ENCODE measurements at regions not wholly inside any gene's neighbourhood (a gene's known extent, or its start where the extent isn't known, plus 50 kb on each side); places are given as distances from the start of the nearest gene placed in this dataset.

DNA sequence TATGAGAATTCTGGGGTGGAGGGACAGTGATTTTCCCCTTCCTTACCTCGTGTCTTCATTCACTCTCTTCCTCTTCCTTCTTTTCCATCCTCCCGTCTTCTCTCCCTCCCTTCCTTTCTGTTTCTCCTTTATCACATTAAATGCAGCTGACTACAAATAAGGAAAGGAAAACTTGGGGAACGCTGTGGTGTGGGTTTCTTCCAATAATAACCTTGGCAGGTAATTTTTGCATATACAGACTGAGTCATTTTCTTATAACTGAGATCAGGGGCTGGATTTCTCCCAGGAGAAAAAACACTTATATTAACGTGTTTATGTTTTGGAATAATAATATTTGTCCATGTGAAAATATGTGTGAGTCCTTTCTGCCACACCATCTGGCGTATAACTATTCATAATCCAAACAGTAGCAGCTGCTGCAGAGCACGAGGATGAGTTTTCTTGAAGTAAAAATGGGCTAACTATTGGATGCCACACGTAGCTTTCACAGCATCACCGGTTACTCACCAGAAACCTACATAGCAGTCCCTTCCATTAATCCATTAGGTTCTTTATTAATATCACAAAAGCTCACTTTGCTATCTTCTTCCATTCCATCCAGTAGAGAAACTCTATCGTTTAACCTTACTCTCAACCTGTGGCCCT lies 139.2 kb upstream of the SASH1 start:
- H3K9me3 ChIP-seq (ENCODE audit: control insufficient read depth, insufficient read depth, low read depth, low read length), result no peaks in the 10 kb centered on the region
- no peak overlapping the region for H3K27ac ChIP-seq (ENCODE audit: low read depth, low read length)
- H3K27me3 ChIP-seq (ENCODE audit: control insufficient read depth, insufficient read depth, low read length), result no peaks in the 10 kb centered on the region
- no peak overlapping the region for H3K9ac ChIP-seq (ENCODE audit: low read length)
- no peak overlapping the region for H3K4me3 ChIP-seq (ENCODE audit: low read depth, low read length)
- no peaks in the 10 kb centered on the region for H3K36me3 ChIP-seq (ENCODE audit: control insufficient read depth, insufficient read depth, low read length)
- H3K4me1 ChIP-seq (ENCODE audit: control insufficient read depth, insufficient read depth, low read length), result no peaks in the 10 kb centered on the region

DNA sequence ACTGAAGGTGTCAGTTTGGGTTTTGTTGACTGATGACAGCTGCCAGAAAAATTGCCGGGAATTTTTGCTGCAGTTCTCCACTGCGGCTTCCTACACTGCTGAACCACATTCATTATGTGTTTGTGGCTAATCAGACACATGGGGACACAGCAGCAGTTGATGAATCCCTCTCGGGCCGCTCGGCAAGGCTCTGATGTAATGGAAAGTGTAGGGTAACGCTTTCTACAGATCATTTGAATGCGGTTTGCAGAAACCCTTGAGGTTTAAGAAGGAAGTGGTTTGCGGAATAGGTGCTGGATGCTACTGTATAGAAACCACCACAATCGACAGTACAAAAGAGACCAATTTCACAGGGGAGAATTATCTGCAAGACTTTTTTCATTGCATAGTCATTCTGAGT lies 138.7 kb upstream of the SASH1 start:
- no peaks in the 10 kb centered on the region for H3K36me3 ChIP-seq (ENCODE audit: control insufficient read depth, insufficient read depth, low read length)
- H3K27me3 ChIP-seq (ENCODE audit: control insufficient read depth, insufficient read depth, low read length), result no peaks in the 10 kb centered on the region
- no peak overlapping the region for H3K9ac ChIP-seq (ENCODE audit: low read length)
- no peak overlapping the region for H3K4me3 ChIP-seq (ENCODE audit: low read depth, low read length)
- H3K27ac ChIP-seq (ENCODE audit: low read depth, low read length), result no peak overlapping the region
- no peaks in the 10 kb centered on the region for H3K4me1 ChIP-seq (ENCODE audit: control insufficient read depth, insufficient read depth, low read length)
- no peaks in the 10 kb centered on the region for H3K9me3 ChIP-seq (ENCODE audit: control insufficient read depth, insufficient read depth, low read depth, low read length)

DNA sequence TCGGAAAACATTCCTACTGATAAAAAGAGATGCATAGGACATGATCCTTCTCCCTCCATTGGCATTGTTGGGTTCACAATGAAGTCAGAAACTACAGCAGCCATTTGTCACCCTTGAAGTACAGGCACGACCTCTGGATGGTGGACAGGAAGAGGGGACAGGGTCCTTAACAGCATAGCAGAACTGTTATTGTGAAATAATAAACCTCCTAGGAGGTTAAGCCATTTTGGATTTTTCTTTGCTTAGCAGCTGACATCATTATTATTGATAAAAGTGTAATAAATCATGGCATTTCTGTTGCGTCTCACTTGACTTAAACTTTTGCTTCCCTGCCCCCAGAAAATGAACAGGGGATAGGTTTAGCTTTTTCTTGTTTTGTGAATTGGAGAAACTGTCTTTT lies 134.3 kb upstream of the SASH1 start:
- no peaks in the 10 kb centered on the region for H3K9me3 ChIP-seq (ENCODE audit: control insufficient read depth, insufficient read depth, low read depth, low read length)
- no peak overlapping the region for H3K4me3 ChIP-seq (ENCODE audit: low read depth, low read length)
- no peaks in the 10 kb centered on the region for H3K27me3 ChIP-seq (ENCODE audit: control insufficient read depth, insufficient read depth, low read length)
- no peaks in the 10 kb centered on the region for H3K4me1 ChIP-seq (ENCODE audit: control insufficient read depth, insufficient read depth, low read length)
- H3K27ac ChIP-seq (ENCODE audit: low read depth, low read length), result no peak overlapping the region
- no peaks in the 10 kb centered on the region for H3K36me3 ChIP-seq (ENCODE audit: control insufficient read depth, insufficient read depth, low read length)
- no peak overlapping the region for H3K9ac ChIP-seq (ENCODE audit: low read length)

DNA sequence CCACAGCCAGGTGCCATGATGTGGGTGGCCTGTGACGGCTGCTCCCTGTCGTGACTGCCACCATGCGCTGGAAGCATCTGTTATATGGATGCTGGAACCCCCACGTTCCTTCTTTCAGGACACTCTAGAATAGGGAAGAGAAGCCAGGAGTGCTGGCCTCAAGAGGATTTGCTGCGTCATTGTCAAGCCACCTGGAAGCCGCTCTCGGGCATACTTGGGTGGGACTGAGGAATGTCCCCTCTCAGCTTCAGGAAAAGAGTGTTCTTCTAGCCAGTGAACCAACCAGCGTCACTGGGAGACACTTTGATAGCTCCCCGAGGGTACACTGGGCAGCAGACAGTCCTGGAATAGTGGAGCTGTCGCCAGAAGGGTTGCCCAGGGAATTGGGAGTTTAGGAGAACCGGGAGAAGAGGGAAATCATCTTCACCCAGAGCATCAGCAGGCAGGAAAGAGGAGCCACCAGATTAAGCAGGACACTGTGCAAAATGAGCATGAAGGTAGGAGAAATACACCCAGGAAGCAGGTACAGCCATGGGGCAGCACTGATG lies 130.8 kb upstream of the SASH1 start:
- H3K36me3 ChIP-seq (ENCODE audit: control insufficient read depth, insufficient read depth, low read length), result no peaks in the 10 kb centered on the region
- no peak overlapping the region for H3K9ac ChIP-seq (ENCODE audit: low read length)
- H3K27me3 ChIP-seq (ENCODE audit: control insufficient read depth, insufficient read depth, low read length), result no peaks in the 10 kb centered on the region
- H3K4me3 ChIP-seq (ENCODE audit: low read depth, low read length), result no peak overlapping the region
- H3K4me1 ChIP-seq (ENCODE audit: control insufficient read depth, insufficient read depth, low read length), result no peaks in the 10 kb centered on the region
- no peaks in the 10 kb centered on the region for H3K9me3 ChIP-seq (ENCODE audit: control insufficient read depth, insufficient read depth, low read depth, low read length)
- H3K27ac ChIP-seq (ENCODE audit: low read depth, low read length), result no peak overlapping the region

DNA sequence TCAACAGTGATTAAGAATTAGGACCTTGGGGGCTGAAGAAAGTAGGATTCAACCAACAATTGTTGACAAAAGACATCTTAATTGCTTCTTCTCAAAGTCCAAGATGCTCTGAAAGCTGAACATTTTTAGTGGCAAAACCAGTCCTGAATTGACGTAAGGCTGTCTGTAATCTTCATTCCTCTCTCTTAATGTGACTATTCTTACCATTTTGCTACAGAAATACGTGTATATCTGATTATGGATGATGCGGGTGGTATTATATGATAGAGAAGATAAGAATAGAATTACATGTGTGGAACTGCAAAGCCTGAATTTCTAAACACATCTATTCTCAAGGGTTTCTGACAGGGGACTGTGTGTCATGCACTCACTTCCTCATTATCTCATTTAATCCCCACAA lies 130.3 kb upstream of the SASH1 start:
- Histone ChIP-seq H3K4me3 (ENCODE audit: low read depth, low read length) (no peak overlapping the region), H3K27me3 (ENCODE audit: control insufficient read depth, insufficient read depth, low read length) (no peaks in the 10 kb centered on the region)

DNA sequence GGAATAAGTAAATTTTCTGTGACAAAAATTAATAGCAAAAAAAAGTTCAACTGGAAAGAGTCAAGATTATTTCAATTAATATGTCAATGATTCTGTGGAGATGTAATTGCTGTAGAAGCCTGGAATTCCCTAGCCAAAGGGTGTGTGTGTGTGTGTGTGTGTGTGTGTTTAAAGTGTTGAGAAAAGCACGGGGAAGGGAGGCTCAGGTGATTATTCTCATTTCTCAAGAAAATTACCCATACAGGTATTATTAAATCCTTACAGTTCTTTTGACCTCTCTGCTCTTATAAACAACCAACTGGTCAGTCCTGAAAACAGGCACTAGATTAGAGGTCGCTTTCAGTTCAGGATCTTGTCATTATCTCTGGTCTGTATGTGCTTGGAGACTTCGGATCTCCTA lies 129.3 kb upstream of the SASH1 start:
- Histone ChIP-seq H3K27ac (ENCODE audit: low read depth, low read length) (no peak overlapping the region), H3K9ac (ENCODE audit: low read length) (no peak overlapping the region), H3K4me3 (ENCODE audit: low read depth, low read length) (no peak overlapping the region), H3K36me3 (ENCODE audit: control insufficient read depth, insufficient read depth, low read length) (no peaks in the 10 kb centered on the region), H3K9me3 (ENCODE audit: control insufficient read depth, insufficient read depth, low read depth, low read length) (no peaks in the 10 kb centered on the region), H3K27me3 (ENCODE audit: control insufficient read depth, insufficient read depth, low read length) (no peaks in the 10 kb centered on the region), H3K4me1 (ENCODE audit: control insufficient read depth, insufficient read depth, low read length) (peaks cover 3% of the 10 kb centered on the region; the same call in 1 of the 2 replicates)

More for the DNA sequence above, 130.3 kb upstream of the SASH1 start:
- Histone ChIP-seq H3K27ac (ENCODE audit: low read depth, low read length) (no peak overlapping the region), H3K9ac (ENCODE audit: low read length) (no peak overlapping the region), H3K36me3 (ENCODE audit: control insufficient read depth, insufficient read depth, low read length) (no peaks in the 10 kb centered on the region), H3K4me1 (ENCODE audit: control insufficient read depth, insufficient read depth, low read length) (no peaks in the 10 kb centered on the region), H3K9me3 (ENCODE audit: control insufficient read depth, insufficient read depth, low read depth, low read length) (no peaks in the 10 kb centered on the region)

DNA sequence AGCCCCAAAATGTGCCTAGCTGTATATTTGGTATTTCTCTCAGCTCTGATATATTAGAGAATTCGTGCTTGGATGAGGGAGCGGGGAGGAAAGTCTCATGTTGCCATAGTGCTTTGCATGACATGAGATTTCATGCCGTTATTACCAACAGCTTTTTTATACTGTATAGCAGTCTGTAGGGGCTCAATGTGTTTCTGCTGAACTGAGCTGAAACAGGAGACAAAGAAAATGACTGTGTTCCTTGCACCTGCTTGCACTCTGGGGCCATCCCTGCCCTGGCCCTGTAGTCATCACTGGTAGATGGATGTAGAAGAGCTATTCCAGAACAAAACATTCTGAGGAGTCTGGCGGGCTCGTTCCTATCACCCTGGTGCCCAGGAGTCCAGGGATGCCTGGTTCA lies 128.0 kb upstream of the SASH1 start:
- H3K36me3 ChIP-seq (ENCODE audit: control insufficient read depth, insufficient read depth, low read length), result no peaks in the 10 kb centered on the region
- no peaks in the 10 kb centered on the region for H3K27me3 ChIP-seq (ENCODE audit: control insufficient read depth, insufficient read depth, low read length)
- no peak overlapping the region for H3K27ac ChIP-seq (ENCODE audit: low read depth, low read length)
- H3K4me1 ChIP-seq (ENCODE audit: control insufficient read depth, insufficient read depth, low read length), result peaks cover 3% of the 10 kb centered on the region; the same call in 1 of the 2 replicates
- H3K4me3 ChIP-seq (ENCODE audit: low read depth, low read length), result no peak overlapping the region
- H3K9me3 ChIP-seq (ENCODE audit: control insufficient read depth, insufficient read depth, low read depth, low read length), result no peaks in the 10 kb centered on the region
- H3K9ac ChIP-seq (ENCODE audit: low read length), result no peak overlapping the region

DNA sequence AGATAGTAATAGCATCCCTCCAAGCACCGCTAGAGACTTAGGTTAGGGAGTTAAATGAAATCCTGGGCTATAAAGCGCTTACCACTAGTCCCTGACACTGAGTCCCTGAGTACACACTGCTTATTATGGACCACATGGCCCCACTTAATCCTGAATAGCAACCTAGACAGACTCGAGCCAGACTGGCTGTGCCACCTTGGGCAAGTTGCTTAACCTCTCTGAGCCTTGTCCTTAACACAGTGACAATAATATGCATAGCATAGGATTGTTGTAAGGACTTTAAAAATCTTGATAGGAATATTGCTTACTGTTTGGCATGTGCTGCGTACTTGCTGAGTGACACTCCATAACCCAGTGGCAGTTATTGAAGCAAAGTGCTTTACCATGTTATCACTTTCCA lies 125.6 kb upstream of the SASH1 start:
- no peaks in the 10 kb centered on the region for H3K27me3 ChIP-seq (ENCODE audit: control insufficient read depth, insufficient read depth, low read length)
- H3K9ac ChIP-seq (ENCODE audit: low read length), result no peak overlapping the region
- H3K27ac ChIP-seq (ENCODE audit: low read depth, low read length), result no peak overlapping the region
- H3K36me3 ChIP-seq (ENCODE audit: control insufficient read depth, insufficient read depth, low read length), result no peaks in the 10 kb centered on the region
- H3K9me3 ChIP-seq (ENCODE audit: control insufficient read depth, insufficient read depth, low read depth, low read length), result no peaks in the 10 kb centered on the region
- no peak overlapping the region for H3K4me3 ChIP-seq (ENCODE audit: low read depth, low read length)
- H3K4me1 ChIP-seq (ENCODE audit: control insufficient read depth, insufficient read depth, low read length), result peaks cover 12% of the 10 kb centered on the region

DNA sequence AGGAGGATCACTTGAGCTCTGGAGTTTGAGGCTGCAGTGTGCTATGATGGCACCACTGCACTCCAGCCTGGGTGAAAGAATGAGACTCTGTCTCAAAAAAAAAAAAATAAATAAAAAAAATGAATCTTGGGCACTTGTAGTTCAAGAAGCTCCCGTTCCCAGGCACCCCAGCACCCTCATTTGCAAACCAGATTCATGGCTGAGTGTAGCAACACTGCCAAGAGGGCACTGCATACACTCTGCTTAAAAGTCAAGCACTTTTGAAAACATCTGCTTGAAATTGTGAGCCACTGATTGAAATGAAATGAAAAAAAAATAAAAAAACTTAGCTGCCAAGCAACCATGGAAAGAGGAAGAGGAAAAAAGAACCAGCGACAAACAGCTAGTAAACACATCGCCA lies 124.7 kb upstream of the SASH1 start:
- peaks cover 14% of the 10 kb centered on the region for H3K4me1 ChIP-seq (ENCODE audit: control insufficient read depth, insufficient read depth, low read length)
- no peak overlapping the region for H3K27ac ChIP-seq (ENCODE audit: low read depth, low read length)
- no peaks in the 10 kb centered on the region for H3K27me3 ChIP-seq (ENCODE audit: control insufficient read depth, insufficient read depth, low read length)
- no peak overlapping the region for H3K4me3 ChIP-seq (ENCODE audit: low read depth, low read length)
- H3K36me3 ChIP-seq (ENCODE audit: control insufficient read depth, insufficient read depth, low read length), result no peaks in the 10 kb centered on the region
- H3K9me3 ChIP-seq (ENCODE audit: control insufficient read depth, insufficient read depth, low read depth, low read length), result no peaks in the 10 kb centered on the region
- no peak overlapping the region for H3K9ac ChIP-seq (ENCODE audit: low read length)

DNA sequence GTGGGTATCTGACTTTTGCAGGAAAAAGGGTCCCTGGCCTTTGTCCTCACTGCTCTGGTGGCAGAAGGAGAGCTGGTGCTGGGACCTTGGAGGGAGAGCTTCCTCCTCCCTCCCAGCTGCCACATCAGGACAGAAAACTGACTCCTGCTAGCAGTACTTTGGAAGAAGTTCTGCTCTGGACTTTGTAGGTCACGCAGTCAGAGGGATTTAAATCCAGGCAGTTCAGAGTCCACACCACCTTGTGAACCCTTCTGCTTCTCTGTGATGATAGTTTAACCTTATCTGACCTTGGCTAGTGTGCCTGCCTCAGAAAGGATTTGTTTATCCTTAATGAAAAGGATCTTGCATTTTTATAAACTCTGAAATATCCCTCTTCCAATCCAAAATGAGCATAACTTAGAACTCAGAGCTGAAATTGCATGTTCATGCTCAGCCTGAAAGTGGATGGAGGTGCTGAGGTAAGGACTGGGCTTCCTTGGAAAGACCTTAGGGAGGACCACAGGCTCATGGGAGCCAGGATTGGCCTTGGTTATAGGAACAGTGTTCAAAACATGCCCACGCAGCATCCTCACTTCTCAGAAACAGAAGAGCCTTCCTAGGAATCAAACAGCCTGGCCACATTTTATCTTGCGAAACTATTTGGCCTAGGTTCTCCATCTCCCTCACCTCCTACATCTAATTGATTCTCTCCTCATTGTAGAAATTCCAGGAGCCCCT lies 123.9 kb upstream of the SASH1 start:
- H3K9me3 ChIP-seq (ENCODE audit: control insufficient read depth, insufficient read depth, low read depth, low read length), result no peaks in the 10 kb centered on the region
- no peak overlapping the region for H3K4me3 ChIP-seq (ENCODE audit: low read depth, low read length)
- peaks cover 14% of the 10 kb centered on the region for H3K4me1 ChIP-seq (ENCODE audit: control insufficient read depth, insufficient read depth, low read length)
- no peak overlapping the region for H3K9ac ChIP-seq (ENCODE audit: low read length)
- no peaks in the 10 kb centered on the region for H3K36me3 ChIP-seq (ENCODE audit: control insufficient read depth, insufficient read depth, low read length)
- no peaks in the 10 kb centered on the region for H3K27me3 ChIP-seq (ENCODE audit: control insufficient read depth, insufficient read depth, low read length)
- no peak overlapping the region for H3K27ac ChIP-seq (ENCODE audit: low read depth, low read length)

DNA sequence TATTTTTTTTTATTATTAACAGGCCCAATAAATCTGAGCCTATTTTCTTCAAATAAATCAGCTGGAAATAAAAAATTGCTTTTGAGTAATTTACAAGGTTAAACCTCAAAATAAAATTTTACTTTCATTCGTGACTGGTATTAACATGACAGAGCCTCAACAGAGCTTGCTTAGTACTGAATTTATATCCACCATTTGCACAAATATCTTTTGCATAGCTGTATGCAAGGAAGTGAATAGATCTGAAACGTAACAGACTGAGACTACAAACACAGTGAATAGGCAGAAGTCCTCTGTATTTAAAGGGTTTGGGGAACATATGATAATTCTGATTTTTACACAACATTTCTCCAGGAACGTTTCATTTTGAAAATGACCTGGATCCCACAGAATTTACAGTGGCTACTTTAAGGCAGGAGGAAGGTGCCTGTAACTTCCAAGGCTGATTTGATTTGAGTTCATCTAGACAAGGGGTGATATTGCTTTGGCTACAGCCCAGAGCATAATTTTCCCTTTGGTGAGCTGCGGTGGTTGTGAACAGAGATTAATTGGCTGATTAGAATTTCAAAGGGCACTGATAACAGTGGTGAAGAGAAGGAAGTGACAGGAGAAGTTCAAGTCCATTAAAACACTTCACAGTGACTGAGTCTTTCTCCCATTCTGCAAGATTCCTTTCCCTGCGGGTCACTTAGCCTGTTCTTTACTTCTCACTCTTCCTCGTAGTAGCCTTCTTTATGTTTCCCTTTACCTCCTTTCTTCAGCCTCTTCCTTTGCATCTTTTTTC lies 121.2 kb upstream of the SASH1 start:
- H3K4me3 ChIP-seq (ENCODE audit: low read depth, low read length), result no peak overlapping the region
- H3K9me3 ChIP-seq (ENCODE audit: control insufficient read depth, insufficient read depth, low read depth, low read length), result no peaks in the 10 kb centered on the region
- peaks cover 18% of the 10 kb centered on the region for H3K4me1 ChIP-seq (ENCODE audit: control insufficient read depth, insufficient read depth, low read length)
- H3K9ac ChIP-seq (ENCODE audit: low read length), result no peak overlapping the region
- no peaks in the 10 kb centered on the region for H3K36me3 ChIP-seq (ENCODE audit: control insufficient read depth, insufficient read depth, low read length)
- H3K27me3 ChIP-seq (ENCODE audit: control insufficient read depth, insufficient read depth, low read length), result no peaks in the 10 kb centered on the region
- H3K27ac ChIP-seq (ENCODE audit: low read depth, low read length), result no peak overlapping the region
